WTC11 (cell line): ENCODE measurements at regions not wholly inside any gene's neighbourhood (a gene's known extent, or its start where the extent isn't known, plus 50 kb on each side); places are given as distances from the start of the nearest gene placed in this dataset.

ENCODE experiments used
- ATAC-seq: fragments of 200-7000 bp; cut with Tn5 transposase; 2 replicates; pipeline ENCODE4 v1.10.0; 2021; ENCODE audit warnings: mild to moderate bottlenecking, moderate library complexity
- CTCF ChIA-PET: fragments of 300-600 bp; sonication (Branson Sonifier 250); formaldehyde crosslinking; loops from one replicate; lab custom pipeline; 2021; ENCODE audit warnings: antibody characterized with exemption; lab: Charles Lee
- POLR2A ChIA-PET: fragments of 350-600 bp; sonication (Branson Sonifier 250); formaldehyde crosslinking; loops from one replicate; lab custom pipeline; 2021; ENCODE audit warnings: antibody characterized with exemption; lab: Charles Lee
- DNase-seq: peaks from one replicate; pipeline ENCODE4 v3.0.0; 2021; ENCODE audit warnings: low spot score
- H3K27ac Mint-ChIP-seq: 2 replicates; pipeline ENCODE4 v1.8.0; 2021; ENCODE audit warnings: mixed read lengths
- H3K27me3 Mint-ChIP-seq: 2 replicates; pipeline ENCODE4 v1.8.0; 2021; ENCODE audit warnings: low read depth, mild to moderate bottlenecking, moderate library complexity, mixed read lengths
- H3K36me3 Mint-ChIP-seq: 2 replicates; pipeline ENCODE4 v1.8.0; 2021; ENCODE audit warnings: mixed read lengths
- H3K4me1 Mint-ChIP-seq: 2 replicates; pipeline ENCODE4 v1.8.0; 2022; ENCODE audit warnings: mixed read lengths
- H3K4me3 Mint-ChIP-seq: 2 replicates; pipeline ENCODE4 v1.8.0; 2021; ENCODE audit warnings: mild to moderate bottlenecking, moderate library complexity, mixed read lengths
- H3K9me3 Mint-ChIP-seq: 2 replicates; pipeline ENCODE4 v1.8.0; 2021; ENCODE audit warnings: mixed read lengths
- ATF1 ChIP-seq: sonication (generic); formaldehyde crosslinking; IDR thresholded peaks from 2 replicates; pipeline ENCODE4 v1.8.1; 2023; ENCODE audit warnings: mild to moderate bottlenecking, moderate library complexity, missing genetic modification reagents
- CREM ChIP-seq: sonication (generic); formaldehyde crosslinking; IDR thresholded peaks from 2 replicates; pipeline ENCODE4 v1.8.1; 2022; ENCODE audit warnings: mild to moderate bottlenecking, missing genetic modification reagents, moderate library complexity
- ELF4 ChIP-seq: sonication (generic); formaldehyde crosslinking; IDR thresholded peaks from 2 replicates; pipeline ENCODE4 v1.8.1; 2022; ENCODE audit warnings: low read depth, mild to moderate bottlenecking, moderate library complexity, missing genetic modification reagents
- EMX1 ChIP-seq: fragments of 250-450 bp; sonication (Bioruptor Pico); IDR thresholded peaks from 2 replicates; pipeline ENCODE4 v1.8.0; 2021; ENCODE audit warnings: mild to moderate bottlenecking
- GABPB1 ChIP-seq: sonication (generic); formaldehyde crosslinking; IDR thresholded peaks from 2 replicates; pipeline ENCODE4 v1.8.1; 2023; ENCODE audit warnings: mild to moderate bottlenecking, missing genetic modification reagents
- GRHL2 ChIP-seq: fragments of 250-450 bp; sonication (Bioruptor Pico); IDR thresholded peaks from 2 replicates; pipeline ENCODE4 v1.8.0; 2022; ENCODE audit warnings: mild to moderate bottlenecking, moderate library complexity; ENCODE audit not compliant: insufficient replicate concordance, severe bottlenecking
- JAZF1 ChIP-seq: fragments of 250-450 bp; sonication (Bioruptor Pico); IDR thresholded peaks from 2 replicates; pipeline ENCODE4 v1.9.0; 2021; ENCODE audit warnings: moderate library complexity, mild to moderate bottlenecking, inconsistent platforms
- RORB ChIP-seq: fragments of 250-450 bp; sonication (Bioruptor Pico); IDR thresholded peaks from 2 replicates; pipeline ENCODE4 v1.9.0; 2021; ENCODE audit warnings: mild to moderate bottlenecking
- SMAD3 ChIP-seq: sonication (generic); formaldehyde crosslinking; IDR thresholded peaks from 2 replicates; pipeline ENCODE4 v1.8.0; 2022; ENCODE audit warnings: missing genetic modification reagents, mild to moderate bottlenecking, borderline replicate concordance
- SP1 ChIP-seq: sonication (generic); formaldehyde crosslinking; conservative IDR thresholded peaks from 2 replicates; pipeline ENCODE4 v1.8.1; 2022; ENCODE audit warnings: missing genetic modification reagents
- TEAD4 ChIP-seq: sonication (generic); formaldehyde crosslinking; IDR thresholded peaks from 2 replicates; pipeline ENCODE4 v1.8.0; 2022; ENCODE audit warnings: mild to moderate bottlenecking, missing genetic modification reagents
- ZNF317 ChIP-seq: sonication (generic); formaldehyde crosslinking; IDR thresholded peaks from 2 replicates; pipeline ENCODE4 v1.8.1; 2023; ENCODE audit warnings: low read depth, mild to moderate bottlenecking, moderate library complexity, missing genetic modification reagents, borderline replicate concordance
- ZNF396 ChIP-seq: fragments of 250-450 bp; sonication (Bioruptor Pico); IDR thresholded peaks from 2 replicates; pipeline ENCODE4 v1.8.0; 2021; ENCODE audit warnings: mild to moderate bottlenecking, moderate library complexity, borderline replicate concordance
- TF ChIP-seq, protein P1 (sequence below): fragments of 250-450 bp; sonication (Bioruptor Pico); IDR thresholded peaks from 2 replicates; pipeline ENCODE4 v1.9.0; 2021; ENCODE audit warnings: mild to moderate bottlenecking, borderline replicate concordance
- TF ChIP-seq, protein P2 (sequence below): sonication (generic); formaldehyde crosslinking; IDR thresholded peaks from 2 replicates; pipeline ENCODE4 v1.8.1; 2023; ENCODE audit warnings: mild to moderate bottlenecking, missing genetic modification reagents
- TF ChIP-seq, protein P3 (sequence below): fragments of 250-450 bp; sonication (Bioruptor Pico); conservative IDR thresholded peaks from 2 replicates; pipeline ENCODE4 v1.9.0; 2021; ENCODE audit warnings: mild to moderate bottlenecking
- TF ChIP-seq, protein P4 (sequence below): fragments of 200-600 bp; IDR thresholded peaks from 2 replicates; pipeline ENCODE4 v1.8.0; 2022; ENCODE audit warnings: antibody characterized with exemption
- TF ChIP-seq, protein P5 (sequence below): sonication (generic); formaldehyde crosslinking; IDR thresholded peaks from 2 replicates; pipeline ENCODE4 v1.8.1; 2022; ENCODE audit warnings: mild to moderate bottlenecking, missing genetic modification reagents, moderate library complexity, borderline replicate concordance

DNA sequence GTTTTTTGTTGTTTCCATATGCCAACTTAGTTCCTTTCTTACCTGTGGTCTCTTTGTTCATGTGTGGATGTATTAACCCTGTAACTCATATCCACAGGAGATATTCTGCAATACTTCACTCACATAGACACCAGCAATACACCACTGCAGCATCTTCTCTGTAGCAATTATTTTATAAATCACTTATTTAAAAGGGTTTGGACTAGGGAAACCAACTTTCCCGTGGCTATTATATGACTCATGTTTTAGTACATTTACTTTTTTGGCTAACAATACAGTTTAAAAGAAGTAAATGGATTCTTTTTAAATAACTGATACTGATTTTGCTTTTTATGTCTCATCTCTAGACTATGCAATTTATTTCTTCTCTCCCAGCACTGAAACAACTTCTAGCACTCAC is 488.9 kb downstream of the MBD2 start:
- no peak overlapping the region for H3K4me3 Mint-ChIP-seq
- H3K27ac Mint-ChIP-seq = no peak overlapping the region
- CTCF ChIA-PET = no interaction called here
- peaks cover 4% of the 10 kb centered on the region for H3K36me3 Mint-ChIP-seq
- no peak for TF ChIP-seq TEAD4 (CRISPR knock-in tag)
- no peak for TF ChIP-seq SMAD3 (CRISPR knock-in tag)
- TF ChIP-seq, protein P1, sequence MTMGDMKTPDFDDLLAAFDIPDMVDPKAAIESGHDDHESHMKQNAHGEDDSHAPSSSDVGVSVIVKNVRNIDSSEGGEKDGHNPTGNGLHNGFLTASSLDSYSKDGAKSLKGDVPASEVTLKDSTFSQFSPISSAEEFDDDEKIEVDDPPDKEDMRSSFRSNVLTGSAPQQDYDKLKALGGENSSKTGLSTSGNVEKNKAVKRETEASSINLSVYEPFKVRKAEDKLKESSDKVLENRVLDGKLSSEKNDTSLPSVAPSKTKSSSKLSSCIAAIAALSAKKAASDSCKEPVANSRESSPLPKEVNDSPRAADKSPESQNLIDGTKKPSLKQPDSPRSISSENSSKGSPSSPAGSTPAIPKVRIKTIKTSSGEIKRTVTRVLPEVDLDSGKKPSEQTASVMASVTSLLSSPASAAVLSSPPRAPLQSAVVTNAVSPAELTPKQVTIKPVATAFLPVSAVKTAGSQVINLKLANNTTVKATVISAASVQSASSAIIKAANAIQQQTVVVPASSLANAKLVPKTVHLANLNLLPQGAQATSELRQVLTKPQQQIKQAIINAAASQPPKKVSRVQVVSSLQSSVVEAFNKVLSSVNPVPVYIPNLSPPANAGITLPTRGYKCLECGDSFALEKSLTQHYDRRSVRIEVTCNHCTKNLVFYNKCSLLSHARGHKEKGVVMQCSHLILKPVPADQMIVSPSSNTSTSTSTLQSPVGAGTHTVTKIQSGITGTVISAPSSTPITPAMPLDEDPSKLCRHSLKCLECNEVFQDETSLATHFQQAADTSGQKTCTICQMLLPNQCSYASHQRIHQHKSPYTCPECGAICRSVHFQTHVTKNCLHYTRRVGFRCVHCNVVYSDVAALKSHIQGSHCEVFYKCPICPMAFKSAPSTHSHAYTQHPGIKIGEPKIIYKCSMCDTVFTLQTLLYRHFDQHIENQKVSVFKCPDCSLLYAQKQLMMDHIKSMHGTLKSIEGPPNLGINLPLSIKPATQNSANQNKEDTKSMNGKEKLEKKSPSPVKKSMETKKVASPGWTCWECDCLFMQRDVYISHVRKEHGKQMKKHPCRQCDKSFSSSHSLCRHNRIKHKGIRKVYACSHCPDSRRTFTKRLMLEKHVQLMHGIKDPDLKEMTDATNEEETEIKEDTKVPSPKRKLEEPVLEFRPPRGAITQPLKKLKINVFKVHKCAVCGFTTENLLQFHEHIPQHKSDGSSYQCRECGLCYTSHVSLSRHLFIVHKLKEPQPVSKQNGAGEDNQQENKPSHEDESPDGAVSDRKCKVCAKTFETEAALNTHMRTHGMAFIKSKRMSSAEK (CRISPR knock-in tag) = no peak
- no peak for TF ChIP-seq GRHL2 (CRISPR knock-in tag)
- TF ChIP-seq CREM (CRISPR knock-in tag) = no peak
- no peak for TF ChIP-seq ZNF317 (CRISPR knock-in tag)
- TF ChIP-seq, protein P2, sequence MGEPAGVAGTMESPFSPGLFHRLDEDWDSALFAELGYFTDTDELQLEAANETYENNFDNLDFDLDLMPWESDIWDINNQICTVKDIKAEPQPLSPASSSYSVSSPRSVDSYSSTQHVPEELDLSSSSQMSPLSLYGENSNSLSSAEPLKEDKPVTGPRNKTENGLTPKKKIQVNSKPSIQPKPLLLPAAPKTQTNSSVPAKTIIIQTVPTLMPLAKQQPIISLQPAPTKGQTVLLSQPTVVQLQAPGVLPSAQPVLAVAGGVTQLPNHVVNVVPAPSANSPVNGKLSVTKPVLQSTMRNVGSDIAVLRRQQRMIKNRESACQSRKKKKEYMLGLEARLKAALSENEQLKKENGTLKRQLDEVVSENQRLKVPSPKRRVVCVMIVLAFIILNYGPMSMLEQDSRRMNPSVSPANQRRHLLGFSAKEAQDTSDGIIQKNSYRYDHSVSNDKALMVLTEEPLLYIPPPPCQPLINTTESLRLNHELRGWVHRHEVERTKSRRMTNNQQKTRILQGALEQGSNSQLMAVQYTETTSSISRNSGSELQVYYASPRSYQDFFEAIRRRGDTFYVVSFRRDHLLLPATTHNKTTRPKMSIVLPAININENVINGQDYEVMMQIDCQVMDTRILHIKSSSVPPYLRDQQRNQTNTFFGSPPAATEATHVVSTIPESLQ (CRISPR knock-in tag) = no peak
- TF ChIP-seq, protein P3, sequence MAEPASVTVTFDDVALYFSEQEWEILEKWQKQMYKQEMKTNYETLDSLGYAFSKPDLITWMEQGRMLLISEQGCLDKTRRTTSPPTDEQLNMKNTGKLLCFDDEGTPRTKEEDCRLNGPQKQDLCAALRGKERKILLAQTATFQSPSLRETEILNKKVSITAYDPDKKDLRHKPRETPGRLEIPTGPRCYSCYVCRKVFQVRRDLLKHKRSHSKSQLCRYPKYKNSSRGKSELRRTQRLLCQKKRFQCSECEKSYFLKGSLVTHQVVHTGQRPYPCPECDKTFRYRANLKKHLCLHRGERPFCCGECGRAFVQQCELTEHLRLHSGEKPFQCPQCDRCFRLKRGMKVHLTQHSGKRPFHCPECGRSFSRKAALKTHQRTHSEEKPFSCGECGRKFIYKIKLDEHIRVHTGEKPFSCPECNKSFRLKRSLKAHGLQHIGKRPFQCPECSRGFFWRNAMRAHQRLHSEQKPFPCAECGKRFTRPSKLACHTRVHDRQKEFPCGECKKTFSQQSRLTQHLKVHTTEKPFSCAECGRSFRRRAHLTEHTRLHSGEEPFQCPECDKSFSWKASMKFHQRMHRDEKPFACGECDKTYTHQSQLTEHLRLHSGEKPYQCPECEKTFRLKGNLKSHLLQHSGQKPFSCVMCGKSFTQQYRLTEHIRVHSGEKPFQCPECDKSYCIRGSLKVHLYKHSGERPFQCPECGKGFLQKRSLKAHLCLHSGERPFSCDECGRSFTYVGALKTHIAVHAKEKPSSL (CRISPR knock-in tag) = no peak
- TF ChIP-seq ZNF396 = no peak
- no peak for TF ChIP-seq EMX1
- TF ChIP-seq GABPB1 (CRISPR knock-in tag) = no peak
- no peak for TF ChIP-seq RORB (CRISPR knock-in tag)
- TF ChIP-seq, protein P4, sequence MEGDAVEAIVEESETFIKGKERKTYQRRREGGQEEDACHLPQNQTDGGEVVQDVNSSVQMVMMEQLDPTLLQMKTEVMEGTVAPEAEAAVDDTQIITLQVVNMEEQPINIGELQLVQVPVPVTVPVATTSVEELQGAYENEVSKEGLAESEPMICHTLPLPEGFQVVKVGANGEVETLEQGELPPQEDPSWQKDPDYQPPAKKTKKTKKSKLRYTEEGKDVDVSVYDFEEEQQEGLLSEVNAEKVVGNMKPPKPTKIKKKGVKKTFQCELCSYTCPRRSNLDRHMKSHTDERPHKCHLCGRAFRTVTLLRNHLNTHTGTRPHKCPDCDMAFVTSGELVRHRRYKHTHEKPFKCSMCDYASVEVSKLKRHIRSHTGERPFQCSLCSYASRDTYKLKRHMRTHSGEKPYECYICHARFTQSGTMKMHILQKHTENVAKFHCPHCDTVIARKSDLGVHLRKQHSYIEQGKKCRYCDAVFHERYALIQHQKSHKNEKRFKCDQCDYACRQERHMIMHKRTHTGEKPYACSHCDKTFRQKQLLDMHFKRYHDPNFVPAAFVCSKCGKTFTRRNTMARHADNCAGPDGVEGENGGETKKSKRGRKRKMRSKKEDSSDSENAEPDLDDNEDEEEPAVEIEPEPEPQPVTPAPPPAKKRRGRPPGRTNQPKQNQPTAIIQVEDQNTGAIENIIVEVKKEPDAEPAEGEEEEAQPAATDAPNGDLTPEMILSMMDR = no peak
- TF ChIP-seq, protein P5, sequence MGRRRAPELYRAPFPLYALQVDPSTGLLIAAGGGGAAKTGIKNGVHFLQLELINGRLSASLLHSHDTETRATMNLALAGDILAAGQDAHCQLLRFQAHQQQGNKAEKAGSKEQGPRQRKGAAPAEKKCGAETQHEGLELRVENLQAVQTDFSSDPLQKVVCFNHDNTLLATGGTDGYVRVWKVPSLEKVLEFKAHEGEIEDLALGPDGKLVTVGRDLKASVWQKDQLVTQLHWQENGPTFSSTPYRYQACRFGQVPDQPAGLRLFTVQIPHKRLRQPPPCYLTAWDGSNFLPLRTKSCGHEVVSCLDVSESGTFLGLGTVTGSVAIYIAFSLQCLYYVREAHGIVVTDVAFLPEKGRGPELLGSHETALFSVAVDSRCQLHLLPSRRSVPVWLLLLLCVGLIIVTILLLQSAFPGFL (CRISPR knock-in tag) = no peak
- TF ChIP-seq SP1 (CRISPR knock-in tag) = no peak
- no peak for TF ChIP-seq ATF1 (CRISPR knock-in tag)
- no peak for TF ChIP-seq JAZF1 (CRISPR knock-in tag)
- TF ChIP-seq ELF4 = no peak
- peaks cover 5% of the 10 kb centered on the region for H3K9me3 Mint-ChIP-seq
- no peaks in the 10 kb centered on the region for H3K4me1 Mint-ChIP-seq
- no peaks in the 10 kb centered on the region; the same call in 1 of the 2 replicates for H3K27me3 Mint-ChIP-seq
- DNase-seq (no peak), ATAC-seq (no peak)
- POLR2A ChIA-PET = no interaction called here
